Mesenteric fat pad (tissue), 1 donor: ENCODE measurements at regions not wholly inside any gene's neighbourhood (a gene's known extent, or its start where the extent isn't known, plus 50 kb on each side); places are given as distances from the start of the nearest gene placed in this dataset.

Source experiments
- DNase-seq: peaks from one replicate; pipeline ENCODE4 v3.0.0-alpha.2; 2020; ENCODE audit warnings: low spot score
- donor health status: DM: yes; HTN: yes; CAD: no.

DNA sequence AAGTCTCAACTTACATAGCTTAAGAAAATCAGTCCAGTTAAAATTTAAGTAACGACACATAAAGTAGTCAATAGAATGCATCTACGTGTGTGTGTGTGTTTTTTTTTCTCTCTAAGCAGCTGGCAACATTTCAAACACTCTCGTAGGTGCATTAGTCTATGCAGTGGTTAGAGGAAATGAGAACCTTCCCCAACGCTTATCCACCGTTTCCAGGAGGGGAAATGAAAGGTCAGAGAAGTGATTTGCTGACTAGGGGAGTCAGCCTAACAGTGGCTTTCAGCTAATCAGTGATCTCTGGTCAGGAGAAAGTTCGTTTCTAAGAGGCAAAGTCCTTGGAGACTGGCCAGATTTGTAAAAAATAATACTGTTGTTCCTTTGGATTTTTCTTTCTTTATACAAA, 806.6 kb downstream of the C6orf118 start:
- DNase-seq = no peak

DNA sequence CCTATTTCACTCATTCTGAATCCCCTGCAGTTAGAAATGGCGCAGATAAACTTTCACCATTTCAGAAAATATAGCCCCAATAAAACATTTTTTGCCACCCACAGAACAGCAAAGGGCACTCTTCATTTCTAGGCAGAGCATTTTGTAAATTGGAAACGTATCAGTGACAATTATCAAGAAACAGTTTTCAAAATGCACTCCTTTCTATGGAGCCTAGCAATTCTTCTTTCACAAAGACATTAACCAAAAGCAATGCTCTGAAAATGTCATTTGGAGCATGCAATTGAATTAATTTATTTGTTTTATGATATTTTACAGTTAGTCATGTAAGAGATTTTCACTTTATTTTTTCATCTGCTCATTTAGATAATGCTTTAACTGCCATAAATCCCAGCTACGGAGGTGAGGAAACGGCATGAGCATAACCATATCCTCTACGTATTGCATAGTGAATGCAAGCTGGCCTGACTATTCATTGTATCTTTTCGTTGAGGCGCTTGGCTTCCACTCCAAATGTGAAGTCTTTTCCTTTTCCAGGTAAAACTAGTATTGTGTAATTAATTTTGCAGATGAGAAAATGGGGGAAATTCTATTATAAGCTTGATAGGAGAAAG, 813.4 kb downstream of the C6orf118 start:
- no peak for DNase-seq

DNA sequence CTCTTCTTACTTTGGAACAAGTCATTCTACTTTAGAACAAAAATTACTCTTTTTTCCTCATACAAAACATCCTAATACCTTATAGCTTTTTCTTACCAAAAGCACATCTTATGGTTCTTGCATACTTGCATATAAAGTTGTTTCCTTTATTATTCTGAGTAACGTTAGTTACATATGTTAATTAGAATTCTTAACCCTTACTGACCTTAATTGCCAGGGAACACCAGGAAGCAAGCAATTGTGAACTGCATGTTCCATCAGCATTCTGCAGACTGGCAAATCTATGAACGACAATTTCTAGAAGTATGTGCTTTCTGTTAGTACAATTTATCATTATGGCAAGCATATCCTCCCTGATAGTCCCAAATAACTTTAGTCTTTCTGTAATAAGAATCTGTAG, 831.0 kb downstream of the C6orf118 start:
- DNase-seq = no peak

DNA sequence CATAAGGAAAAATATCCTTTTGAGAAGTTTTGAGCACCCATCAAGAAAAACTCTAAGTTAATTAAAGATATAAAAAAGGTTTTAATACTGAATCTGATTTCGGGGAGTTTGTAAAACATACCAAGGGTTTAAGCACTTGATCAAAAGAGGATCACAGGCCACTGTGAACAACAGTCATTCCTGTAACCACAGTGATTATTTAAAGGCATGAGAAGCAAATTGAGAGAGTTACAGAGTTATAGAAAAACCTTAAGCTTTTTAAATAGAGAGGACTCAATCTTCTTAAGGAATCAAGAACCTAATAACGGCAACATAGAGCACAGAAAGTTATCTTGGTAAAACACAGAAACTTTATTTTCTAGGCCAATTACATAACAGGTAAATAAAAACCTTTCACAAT, 831.6 kb downstream of the C6orf118 start:
- no peak for DNase-seq

DNA sequence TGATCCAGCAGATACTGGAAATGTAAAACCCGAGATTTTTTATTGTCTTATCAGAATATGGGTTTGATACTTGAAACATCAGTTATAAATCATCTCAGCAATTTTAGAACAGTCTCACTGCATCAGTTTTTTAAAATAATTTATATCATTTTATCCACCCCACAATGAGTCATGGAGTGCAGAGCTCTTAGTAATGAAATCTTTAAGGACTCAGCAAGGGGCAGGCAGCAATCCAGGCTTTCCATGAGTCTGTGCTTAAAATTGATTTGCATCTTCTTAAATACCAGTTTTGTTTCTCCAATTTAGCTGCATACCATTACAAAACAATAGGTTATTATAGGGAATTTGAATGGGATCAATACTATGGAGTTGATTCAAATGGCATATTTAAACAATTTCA, 832.3 kb downstream of the C6orf118 start:
- no peak for DNase-seq

DNA sequence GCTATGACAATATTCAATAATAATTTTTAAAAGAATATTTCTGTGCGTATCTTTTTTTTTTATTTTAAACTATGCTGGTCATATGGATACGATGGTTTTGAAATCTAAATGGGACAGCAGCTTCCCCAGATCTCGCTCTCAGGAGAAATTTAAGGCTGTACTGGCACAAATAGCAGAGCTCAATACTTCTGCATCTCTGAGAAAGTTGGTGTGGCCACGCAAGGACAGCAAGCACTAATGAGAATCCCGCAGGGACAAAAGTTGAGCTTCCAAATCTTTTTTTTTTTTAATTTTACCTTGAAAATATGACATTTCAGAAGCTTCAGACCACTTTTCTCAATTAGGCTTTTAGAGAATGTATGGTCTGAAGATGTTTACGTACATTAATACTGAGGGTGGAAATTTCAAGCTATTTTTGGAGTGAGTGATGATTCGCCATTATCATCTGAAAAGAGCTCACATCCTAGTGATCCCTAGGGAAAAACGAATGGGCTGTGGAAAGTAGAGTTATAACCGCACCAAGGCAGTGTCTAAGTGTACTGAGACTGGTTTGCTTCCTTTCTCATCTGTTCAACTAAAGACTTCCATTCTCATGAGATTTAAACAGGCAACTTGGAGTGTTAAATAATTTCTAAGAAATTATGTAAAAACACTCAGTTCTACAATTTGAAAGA, 840.0 kb downstream of the C6orf118 start:
- no peak for DNase-seq

DNA sequence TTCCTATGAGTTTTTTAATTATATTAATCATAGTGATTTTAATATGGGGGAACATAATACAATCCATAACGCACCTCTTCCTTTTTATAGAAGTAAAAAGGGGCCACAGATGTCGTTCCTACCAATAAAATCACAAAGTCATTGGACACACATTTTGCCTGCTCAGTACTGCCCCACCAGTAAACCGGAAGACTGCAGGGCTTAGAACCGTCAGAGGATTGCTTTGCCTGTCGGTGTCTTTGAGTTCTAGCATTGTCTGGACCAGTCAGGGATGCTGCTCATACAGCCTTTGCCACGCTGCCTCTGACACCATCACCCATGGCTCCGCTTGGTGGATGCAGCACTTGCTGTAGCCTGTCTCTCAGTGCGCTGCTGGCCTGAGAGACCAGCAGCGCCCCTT, 853.6 kb downstream of the C6orf118 start:
- DNase-seq = no peak

DNA sequence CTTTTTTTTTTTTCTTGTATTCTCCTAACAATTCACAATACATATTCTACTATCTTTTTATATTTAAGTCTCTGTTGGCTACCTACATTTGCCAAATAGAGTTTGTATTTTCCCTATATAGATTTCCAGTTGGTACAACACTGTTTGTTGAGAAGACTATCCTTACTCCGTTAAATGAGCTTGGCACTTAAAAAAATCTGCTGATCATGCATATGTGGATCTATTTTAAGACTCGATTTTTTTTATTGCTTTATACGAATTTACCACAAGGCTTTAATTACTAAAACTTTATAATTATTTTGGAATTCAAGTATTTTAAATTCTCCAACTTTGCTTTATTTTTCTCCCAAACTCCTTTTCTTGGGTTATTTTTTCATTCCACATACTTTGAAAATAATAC, 855.6 kb downstream of the C6orf118 start:
- DNase-seq = no peak

DNA sequence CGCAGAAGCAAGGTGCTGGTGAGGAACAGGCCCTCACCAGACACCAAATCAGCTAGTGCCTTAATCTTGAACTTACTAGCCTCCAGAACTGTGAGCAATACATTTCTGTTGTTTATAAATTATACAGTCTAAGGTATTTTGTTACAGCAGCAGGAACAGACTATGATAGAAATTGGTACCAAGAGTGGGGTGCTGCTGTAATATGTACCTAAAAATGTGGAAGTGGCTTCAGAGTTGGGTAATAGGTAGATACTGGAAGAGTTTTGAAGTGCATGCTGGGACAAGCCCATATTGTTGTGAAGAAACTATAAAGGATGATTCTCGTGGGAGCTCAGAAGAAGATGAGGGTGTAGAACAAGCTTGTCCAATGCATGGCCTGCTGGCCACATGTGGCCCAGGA, 866.8 kb downstream of the C6orf118 start:
- DNase-seq = no peak

DNA sequence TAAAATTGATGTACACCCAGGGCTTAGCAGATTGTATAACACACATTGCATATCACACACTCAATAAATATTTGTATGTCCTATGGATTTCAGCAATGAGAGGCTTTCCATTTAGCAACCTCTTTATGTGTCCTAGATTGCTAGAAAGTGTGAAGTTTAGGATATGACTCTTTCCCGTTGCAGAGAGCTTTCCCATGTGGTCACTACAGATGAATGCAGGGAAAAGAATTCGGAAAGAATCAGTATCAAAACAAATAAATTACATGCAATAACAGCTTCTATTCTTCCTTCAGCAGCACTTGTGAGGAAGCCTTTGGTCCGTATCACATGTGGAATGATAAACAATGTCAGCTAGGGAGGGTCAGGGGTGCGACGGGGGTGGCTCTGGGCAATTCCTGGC, 870.1 kb downstream of the C6orf118 start:
- no peak for DNase-seq

DNA sequence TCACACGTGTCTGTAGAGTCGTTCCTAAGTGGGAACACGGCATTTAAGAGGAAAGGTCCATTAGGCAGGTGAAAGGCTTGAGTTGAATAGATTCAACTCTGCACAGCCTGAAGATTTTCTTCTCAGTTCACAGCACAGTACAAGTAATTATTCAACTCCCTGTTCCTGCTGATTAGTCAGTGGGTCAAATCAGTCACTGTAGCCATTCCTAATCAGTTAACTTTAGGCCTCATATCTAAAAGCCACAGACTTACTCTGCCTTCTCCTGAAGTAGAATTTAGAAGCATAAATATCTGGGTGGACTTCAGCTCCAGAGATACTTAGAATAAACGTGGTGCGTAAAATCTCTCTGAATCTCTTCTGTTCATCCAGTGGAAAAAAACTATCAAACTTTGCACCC, 872.4 kb downstream of the C6orf118 start:
- no peak for DNase-seq

DNA sequence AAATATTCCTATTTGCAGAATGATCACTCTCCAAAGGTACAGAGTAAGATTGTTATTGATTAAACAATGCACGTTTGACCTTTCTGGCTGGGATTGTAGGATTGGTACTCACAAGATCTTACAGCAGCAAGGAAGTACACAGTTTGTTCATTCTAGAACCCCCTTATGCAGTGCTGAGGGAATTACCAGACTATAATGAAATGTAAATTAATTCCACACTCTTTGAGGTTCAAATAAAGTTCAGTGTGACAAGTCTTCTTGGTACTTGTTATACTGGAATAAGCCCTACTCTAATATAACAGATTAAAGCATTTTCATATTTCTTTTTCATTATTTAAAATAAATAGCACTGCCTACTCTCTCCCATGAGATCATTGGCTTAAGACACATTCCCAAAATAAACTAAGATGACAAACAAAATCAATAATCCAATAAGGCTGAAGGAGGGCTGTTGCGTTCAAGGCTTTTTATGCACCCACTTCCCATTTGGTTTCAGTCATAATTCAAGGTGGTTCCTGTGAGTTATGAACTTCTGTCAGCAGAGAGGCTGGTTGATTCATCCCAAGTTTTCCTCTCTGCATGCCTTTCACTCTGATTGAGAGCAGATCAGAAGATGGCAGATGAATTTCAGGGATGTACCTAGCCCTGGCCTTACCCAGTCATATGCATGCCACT, 881.5 kb downstream of the C6orf118 start:
- DNase-seq = no peak

DNA sequence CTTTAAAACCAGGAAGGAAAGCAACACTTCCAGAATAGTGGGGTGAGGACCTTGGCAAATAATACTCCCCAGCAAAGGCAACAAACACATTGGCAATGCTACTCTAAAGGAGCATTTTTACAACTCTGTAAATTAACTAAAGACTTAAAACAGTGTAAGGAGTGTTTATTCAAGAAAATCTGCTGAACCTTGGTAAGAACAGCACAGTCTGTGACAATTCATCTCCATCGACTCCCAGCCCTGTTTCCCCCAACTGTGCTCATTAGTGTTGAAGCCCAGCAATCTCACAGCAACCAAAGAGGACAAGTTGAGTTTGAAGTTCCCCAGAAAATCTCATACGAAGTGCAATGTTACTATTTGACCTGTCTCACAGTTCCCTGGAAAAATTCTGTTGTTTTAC, 884.9 kb downstream of the C6orf118 start:
- no peak for DNase-seq

DNA sequence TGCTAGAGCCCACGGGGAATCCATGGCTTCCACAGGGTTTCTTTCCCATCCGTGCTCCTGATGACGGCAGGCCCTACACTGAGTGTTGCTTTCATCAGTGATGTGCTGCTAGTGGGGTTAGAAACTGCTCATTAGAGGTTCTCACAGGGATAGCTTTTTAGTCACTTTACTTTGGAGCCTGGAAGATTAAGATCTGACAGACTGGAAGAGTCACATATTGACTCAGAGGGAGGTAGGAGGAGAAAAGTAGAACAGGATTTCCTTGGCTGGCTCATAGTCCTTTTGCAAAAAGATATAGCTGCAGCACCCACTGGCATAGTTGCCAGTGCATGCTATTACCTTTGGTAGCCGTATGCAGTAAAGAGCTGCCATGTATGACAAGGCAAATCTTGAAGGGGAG, 890.3 kb downstream of the C6orf118 start:
- DNase-seq = no peak

DNA sequence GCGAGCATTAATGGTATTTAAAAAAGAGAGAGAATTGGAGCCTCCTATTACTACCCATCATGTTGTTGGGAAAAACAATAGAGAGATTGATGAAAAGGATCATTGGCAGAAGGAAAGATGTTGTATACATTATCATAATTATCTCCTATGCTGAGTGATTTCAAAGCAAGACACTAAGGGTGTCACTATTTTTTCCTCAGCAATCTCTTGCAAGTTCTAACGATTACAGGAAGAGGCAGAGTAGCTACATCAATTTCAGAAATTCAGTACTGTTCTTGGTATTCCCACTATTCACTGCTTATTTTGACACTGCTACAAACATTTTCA, 891.2 kb downstream of the C6orf118 start:
- no peak for DNase-seq

DNA sequence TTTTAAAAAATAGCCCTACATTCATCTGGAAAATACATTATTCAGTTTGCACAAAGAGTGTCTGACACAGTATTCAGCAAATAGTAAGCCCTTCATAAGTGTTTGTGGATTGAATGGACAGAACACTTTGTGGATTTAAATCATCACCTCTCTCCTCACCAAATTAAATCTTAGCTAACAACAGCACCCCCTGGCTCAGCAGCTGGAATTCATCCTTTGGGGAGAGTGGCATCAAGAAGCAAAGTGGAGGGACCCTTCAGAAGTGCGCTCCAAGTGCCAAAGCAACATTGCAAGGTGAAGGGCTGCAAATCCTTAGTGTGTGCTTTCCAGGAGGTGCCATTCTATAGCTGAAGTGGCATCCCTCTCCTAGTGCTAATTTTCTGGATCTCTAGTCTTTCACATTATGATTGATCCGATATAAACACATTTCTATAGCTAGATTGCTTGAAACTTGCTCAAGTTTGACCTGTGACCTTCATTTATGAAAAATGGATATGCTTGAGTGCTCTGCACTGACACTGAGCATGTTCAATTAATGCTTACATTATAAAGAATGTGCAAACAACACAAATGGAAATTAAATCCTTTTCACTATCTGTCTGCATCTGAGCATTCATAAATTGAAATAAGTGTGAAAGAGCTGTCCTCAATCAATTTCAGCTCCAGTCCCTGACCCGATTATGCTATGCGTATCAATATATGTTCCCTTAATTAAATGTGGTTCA, 891.7 kb downstream of the C6orf118 start:
- DNase-seq = no peak

DNA sequence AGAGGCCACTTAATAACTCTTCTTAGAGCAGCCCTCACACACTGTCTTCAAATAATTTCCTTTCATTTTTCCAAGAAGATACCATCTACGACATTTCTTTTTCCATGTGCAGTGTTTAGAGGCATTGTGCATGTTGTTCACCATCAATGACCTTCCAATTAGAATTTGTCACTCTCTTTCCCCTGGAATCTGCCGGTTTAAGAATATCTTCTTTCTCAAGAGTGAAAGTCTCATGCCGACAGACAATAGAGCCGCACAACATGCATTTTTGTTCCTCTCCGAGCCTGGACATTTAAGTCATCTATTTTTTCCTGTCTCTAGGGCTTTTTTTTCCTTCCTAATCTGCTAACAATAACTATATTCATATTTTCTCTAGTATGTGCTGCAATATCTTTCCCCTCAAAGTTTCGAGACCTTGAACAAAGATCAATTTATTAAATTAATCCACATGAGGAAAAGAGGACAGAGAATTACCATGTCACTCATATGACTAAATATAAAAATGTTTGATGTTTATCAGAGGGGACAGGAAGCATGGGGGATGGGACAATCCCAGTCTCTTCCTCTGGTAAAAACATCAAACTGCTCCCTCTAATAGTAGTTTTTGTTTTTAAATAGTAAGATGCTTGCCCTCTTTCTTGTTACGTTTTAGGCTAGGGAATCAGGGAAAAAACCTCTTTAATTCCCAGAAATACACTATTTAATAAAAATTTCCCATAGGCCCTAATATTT, 893.4 kb downstream of the C6orf118 start:
- no peak for DNase-seq

DNA sequence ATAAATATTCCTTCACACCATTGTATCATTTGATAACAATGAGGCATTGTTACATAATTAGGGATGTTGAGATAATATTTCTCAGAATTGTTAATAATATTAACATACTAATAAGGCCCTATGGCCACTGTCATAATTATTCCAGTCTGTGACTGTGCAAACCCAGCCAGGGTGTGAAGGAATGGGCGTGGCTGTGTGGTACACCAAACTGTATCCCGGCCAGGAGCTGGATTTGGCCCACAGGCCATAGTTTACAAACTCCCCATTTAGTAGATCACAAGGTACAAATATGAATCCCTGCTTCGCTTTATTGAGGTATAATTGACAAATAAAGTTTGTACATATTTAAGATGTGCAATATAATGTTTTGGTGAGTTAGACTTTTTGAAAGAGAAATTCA, 894.7 kb downstream of the C6orf118 start:
- DNase-seq = no peak

DNA sequence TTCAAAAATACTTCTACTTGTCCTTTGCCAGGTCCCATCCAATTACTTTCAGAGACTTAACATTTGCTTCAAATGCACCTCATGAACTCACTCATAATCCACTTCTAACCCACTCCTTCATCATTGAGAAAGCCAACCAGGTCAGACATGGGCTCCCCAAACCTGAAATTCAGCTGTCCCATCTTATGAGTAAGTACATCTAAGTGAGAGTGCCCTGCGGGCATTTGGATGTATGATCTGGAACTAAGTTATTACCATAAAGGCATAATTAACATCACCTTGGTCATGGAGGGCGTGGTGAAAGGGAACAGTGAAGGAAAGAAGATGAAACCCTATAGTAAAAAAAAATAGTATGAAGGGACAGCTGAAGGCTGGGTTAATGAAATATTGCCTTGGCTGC, 896.8 kb downstream of the C6orf118 start:
- no peak for DNase-seq

DNA sequence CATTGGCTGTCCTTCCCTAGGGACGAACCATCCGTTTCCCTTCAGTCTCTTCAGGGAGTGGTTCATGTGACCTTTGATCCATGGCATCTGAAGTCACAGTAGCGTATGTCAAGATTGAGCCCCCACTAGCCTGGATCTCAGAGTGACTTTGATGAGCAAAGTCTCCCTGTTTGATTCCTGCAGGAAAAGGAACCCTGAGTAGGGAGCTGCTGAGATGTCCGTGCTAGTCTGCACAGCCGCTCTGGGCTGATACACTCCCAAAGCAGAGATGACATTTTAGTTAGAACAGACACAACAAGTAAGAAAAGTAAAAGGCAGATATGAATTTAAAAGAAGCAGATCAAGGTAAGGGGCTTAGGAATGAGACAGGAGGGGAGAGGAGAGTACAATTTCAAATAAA, 899.4 kb downstream of the C6orf118 start:
- no peak for DNase-seq

DNA sequence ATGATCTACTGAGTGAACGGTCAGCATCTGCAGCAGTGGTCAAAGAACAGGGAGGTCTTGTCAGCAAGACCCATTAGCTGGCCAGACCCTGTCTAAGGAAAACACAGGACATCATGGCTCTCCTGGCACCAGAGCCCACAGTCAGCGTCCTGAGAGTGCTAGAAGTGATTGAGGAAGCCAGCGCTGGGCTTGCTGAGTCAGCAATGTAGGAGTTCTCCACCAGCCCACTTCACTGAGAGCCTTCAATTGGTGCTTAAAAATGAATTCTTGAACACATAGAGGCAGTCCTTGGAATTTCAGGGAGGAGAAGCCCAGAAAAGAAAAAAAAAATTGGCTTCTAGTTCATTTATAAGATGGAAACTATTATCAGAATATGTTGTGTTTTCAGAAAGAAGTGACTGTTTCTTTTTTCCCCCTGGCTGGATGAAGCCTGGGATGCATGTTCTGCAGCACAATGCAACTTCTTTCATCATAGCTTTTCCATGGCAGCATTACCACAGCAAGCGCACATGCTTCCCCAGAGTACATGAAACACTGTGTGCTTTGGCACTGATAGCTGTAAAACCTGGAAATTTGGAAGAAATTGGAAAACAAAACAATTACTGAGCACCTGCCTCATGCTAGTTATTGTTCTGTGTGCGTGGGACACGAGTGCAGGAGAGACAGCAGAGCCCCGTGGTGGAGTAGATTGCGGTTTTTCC, 899.9 kb downstream of the C6orf118 start:
- no peak for DNase-seq
